PC-3 (cell line): ENCODE measurements at regions not wholly inside any gene's neighbourhood (a gene's known extent, or its start where the extent isn't known, plus 50 kb on each side); places are given as distances from the start of the nearest gene placed in this dataset.
"Not testable (repeated sequence)": the region's sequence is repeated elsewhere in the genome, so short reads cannot be mapped to it uniquely, and the experiment has no call there.

Experiments used
- CTCF ChIP-seq: fragments of 300-600 bp; sonication (generic); conservative IDR thresholded peaks from 2 replicates; pipeline ENCODE4 v1.5.1; 2017; ENCODE audit warnings: antibody characterized with exemption, low read depth, mild to moderate bottlenecking, low read length
- EZH2phosphoT487 ChIP-seq: fragments of 300-600 bp; sonication (generic); IDR thresholded peaks from 2 replicates; pipeline ENCODE4 v1.6.1; 2018; ENCODE audit warnings: mild to moderate bottlenecking, antibody characterized with exemption, low read length, borderline replicate concordance

- TF ChIP-seq CTCF, EZH2phosphoT487: not testable (repeated sequence)
Measured at GRCh38 chr21:8411139-8411671, 2110.2 kb upstream of the TPTE start.
